Vagina (tissue), 2 donors: ENCODE measurements at regions not wholly inside any gene's neighbourhood (a gene's known extent, or its start where the extent isn't known, plus 50 kb on each side); places are given as distances from the start of the nearest gene placed in this dataset.

ENCODE experiments used
- DNase-seq, 2 donors: peaks; one replicate each; pipeline ENCODE4 v3.0.0-alpha.2; 2017; ENCODE audit errors: extremely low spot score in 2 of 2
- H3K27ac ChIP-seq: fragments of 200-600 bp; sonication (generic); one replicate; pipeline ENCODE4 v1.5.1; 2019
- H3K27me3 ChIP-seq: fragments of 200-600 bp; sonication (generic); one replicate; pipeline ENCODE4 v1.5.1; 2019
- H3K36me3 ChIP-seq, 2 donors: fragments of 200-600 bp; sonication (generic); one replicate each; pipeline ENCODE4 v1.5.1; 2017 to 2019
- H3K4me1 ChIP-seq: fragments of 200-600 bp; sonication (generic); one replicate; pipeline ENCODE4 v1.5.1; 2019
- H3K4me3 ChIP-seq, 2 donors: fragments of 200-600 bp; sonication (generic); 1 replicate in 1 of 2; 2 replicates in 1 of 2; pipeline ENCODE4 v1.5.1; 2016 to 2019
- H3K9me3 ChIP-seq: fragments of 200-600 bp; sonication (generic); one replicate; pipeline ENCODE4 v1.5.1; 2019
- CTCF ChIP-seq, 3 experiments: fragments of 450-650 bp in 2 of 3; fragments of 200-600 bp in 1 of 3; sonication (generic) in 1 of 3; IDR thresholded peaks; one replicate each; pipeline ENCODE4 v1.5.1; 2017 to 2019; ENCODE audit warnings: antibody characterized with exemption in 3 of 3, mild to moderate bottlenecking in 2 of 3, moderate library complexity in 2 of 3
- POLR2A ChIP-seq, 2 donors: fragments of 450-650 bp; IDR thresholded peaks; one replicate each; pipeline ENCODE4 v1.6.1; 2017; ENCODE audit warnings: antibody characterized with exemption in 2 of 2, mild to moderate bottlenecking in 2 of 2, moderate library complexity in 2 of 2
- POLR2AphosphoS5 ChIP-seq, 2 donors: sonication (generic); formaldehyde crosslinking; IDR thresholded peaks; one replicate each; pipeline ENCODE4 v1.9.0; 2017; ENCODE audit warnings: antibody characterized with exemption in 2 of 2, mild to moderate bottlenecking in 2 of 2, low read depth in 1 of 2; ENCODE audit not compliant: insufficient read depth in 1 of 2
- intact Hi-C: fragments of 100-400 bp; cut with DNase I; formaldehyde crosslinking; loops from one replicate; pipeline ENCODE4 v1.15.1; 2023

GRCh38 chr7:41567731-41568114 is 135.2 kb downstream of the INHBA start:
- no peak overlapping the region for H3K4me3 ChIP-seq
- no peak overlapping the region for H3K27ac ChIP-seq
- TF ChIP-seq POLR2A (IDR thresholded peaks at IDR 0.05): no peak
- TF ChIP-seq POLR2AphosphoS5 (IDR thresholded peaks at IDR 0.05; ENCODE audit: insufficient read depth in 1 of 2, low read depth in 1 of 2): no peak
- TF ChIP-seq CTCF (IDR thresholded peaks at IDR 0.05): no peak
- DNase-seq: no peak
- H3K27me3 ChIP-seq: no peaks in the 10 kb centered on the region
- H3K36me3 ChIP-seq: no peaks in the 10 kb centered on the region
- H3K4me1 ChIP-seq: no peaks in the 10 kb centered on the region
- no peaks in the 10 kb centered on the region for H3K9me3 ChIP-seq
- intact Hi-C loops: no loop called here

- Histone ChIP-seq H3K4me1 (no peaks in the 10 kb centered on the region), H3K27ac (no peak overlapping the region), H3K36me3 (no peaks in the 10 kb centered on the region), H3K27me3 (no peaks in the 10 kb centered on the region), H3K9me3 (no peaks in the 10 kb centered on the region), H3K4me3 (no peak overlapping the region)
- TF ChIP-seq CTCF (IDR thresholded peaks at IDR 0.05): no peak
- TF ChIP-seq POLR2A (IDR thresholded peaks at IDR 0.05): no peak
- no peak for TF ChIP-seq POLR2AphosphoS5 (IDR thresholded peaks at IDR 0.05; ENCODE audit: insufficient read depth in 1 of 2, low read depth in 1 of 2)
- DNase-seq: no peak
- intact Hi-C loops: no loop called here
Measured at GRCh38 chr7:41567031-41567730, 135.7 kb downstream of the INHBA start.

- DNase-seq: no peak
- intact Hi-C loops: no loop called here
- Histone ChIP-seq H3K36me3 (no peaks in the 10 kb centered on the region), H3K4me3 (no peak overlapping the region), H3K4me1 (no peaks in the 10 kb centered on the region), H3K27me3 (no peaks in the 10 kb centered on the region), H3K27ac (no peak overlapping the region), H3K9me3 (no peaks in the 10 kb centered on the region)
- TF ChIP-seq POLR2AphosphoS5 (IDR thresholded peaks at IDR 0.05; ENCODE audit: insufficient read depth in 1 of 2, low read depth in 1 of 2) (no peak), POLR2A (IDR thresholded peaks at IDR 0.05) (no peak), CTCF (IDR thresholded peaks at IDR 0.05) (no peak)
Measured at GRCh38 chr7:41566581-41566980, 136.3 kb downstream of the INHBA start.

GRCh38 chr7:41565655-41566054 is 137.2 kb downstream of the INHBA start:
- no peak for DNase-seq
- Histone ChIP-seq H3K27me3 (no peaks in the 10 kb centered on the region), H3K27ac (no peak overlapping the region)

More at GRCh38 chr7:41565655-41566054, 137.2 kb downstream of the INHBA start:
- Histone ChIP-seq H3K36me3 (no peaks in the 10 kb centered on the region), H3K9me3 (no peaks in the 10 kb centered on the region), H3K4me3 (no peak overlapping the region), H3K4me1 (no peaks in the 10 kb centered on the region)
- TF ChIP-seq POLR2A (IDR thresholded peaks at IDR 0.05) (no peak), POLR2AphosphoS5 (IDR thresholded peaks at IDR 0.05; ENCODE audit: insufficient read depth in 1 of 2, low read depth in 1 of 2) (no peak), CTCF (IDR thresholded peaks at IDR 0.05) (no peak)
- intact Hi-C loops: no loop called here
